Skeletal muscle satellite cell (primary cell): ENCODE measurements at regions not wholly inside any gene's neighbourhood (a gene's known extent, or its start where the extent isn't known, plus 50 kb on each side); places are given as distances from the start of the nearest gene placed in this dataset.

Experiments
- H3K27me3 ChIP-seq: 2 replicates; pipeline ENCODE4 v1.7.0; 2013; ENCODE audit warnings: low read length; ENCODE audit not compliant: control insufficient read depth, insufficient read depth
- H3K36me3 ChIP-seq: 2 replicates; pipeline ENCODE4 v1.7.0; 2013; ENCODE audit warnings: mild to moderate bottlenecking, control low read depth, low read length; ENCODE audit not compliant: insufficient read depth
- H3K4me1 ChIP-seq: 2 replicates; pipeline ENCODE4 v1.7.0; 2013; ENCODE audit warnings: low read length; ENCODE audit not compliant: control insufficient read depth, insufficient read depth
- H3K4me2 ChIP-seq: 2 replicates; pipeline ENCODE4 v1.7.0; 2013; ENCODE audit warnings: mild to moderate bottlenecking, low read length
- H3K4me3 ChIP-seq: 2 replicates; pipeline ENCODE4 v1.7.0; 2013; ENCODE audit warnings: low read length
- H3K9ac ChIP-seq: 2 replicates; pipeline ENCODE4 v1.7.0; 2013; ENCODE audit warnings: mild to moderate bottlenecking, low read depth, low read length, moderate library complexity
- H3K9me3 ChIP-seq: replicated peaks from 2 replicates; pipeline ENCODE4 v1.7.0; 2013; ENCODE audit warnings: mild to moderate bottlenecking, control low read depth, low read length

DNA sequence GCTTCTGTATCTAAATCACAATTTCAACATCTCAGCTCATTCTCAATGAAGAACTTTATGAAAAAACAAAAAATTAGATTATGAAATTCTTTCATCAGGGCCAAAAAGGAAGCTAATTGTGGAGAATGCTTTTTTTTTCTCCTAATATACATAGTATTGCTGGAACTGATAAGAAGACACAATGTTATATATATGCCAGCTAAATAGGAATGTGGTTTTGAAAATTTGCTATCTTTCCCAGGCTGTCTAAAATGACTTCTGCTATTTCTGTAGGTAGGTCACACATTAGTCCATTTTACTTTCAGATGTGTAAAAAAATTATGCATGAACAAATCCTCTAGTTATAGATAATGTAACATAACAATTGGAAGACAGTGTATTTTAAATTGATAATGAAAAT lies 732.9 kb downstream of the RWDD3 start:
- H3K4me3 ChIP-seq: no peak overlapping the region
- no peak overlapping the region for H3K9ac ChIP-seq
- no peaks in the 10 kb centered on the region for H3K27me3 ChIP-seq
- H3K4me1 ChIP-seq: no peaks in the 10 kb centered on the region
- H3K36me3 ChIP-seq: no peaks in the 10 kb centered on the region
- H3K9me3 ChIP-seq: no peaks in the 10 kb centered on the region
- H3K4me2 ChIP-seq: no peak overlapping the region

DNA sequence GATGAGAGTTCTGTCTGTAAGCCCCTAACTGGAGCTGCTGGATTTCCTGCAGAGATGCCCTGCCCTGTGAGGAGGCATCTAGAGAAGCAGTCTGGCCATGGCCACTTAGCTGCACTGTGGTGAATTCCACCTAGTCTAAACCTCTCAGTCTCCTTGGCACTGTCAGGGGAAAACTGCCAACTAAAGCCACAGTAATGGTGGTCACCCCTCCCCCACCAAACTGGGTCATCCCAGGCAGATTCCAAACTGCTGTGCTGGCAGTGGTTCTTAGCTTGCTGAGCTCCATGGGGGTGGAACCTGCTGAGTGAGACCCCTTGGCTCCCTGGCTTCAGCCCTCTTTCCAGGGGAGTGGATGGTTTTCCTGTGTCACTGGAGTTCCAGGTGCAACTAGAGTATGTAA lies 740.6 kb downstream of the RWDD3 start:
- Histone ChIP-seq H3K9ac (no peak overlapping the region), H3K27me3 (no peaks in the 10 kb centered on the region), H3K4me2 (no peak overlapping the region), H3K36me3 (no peaks in the 10 kb centered on the region), H3K4me1 (no peaks in the 10 kb centered on the region), H3K9me3 (peaks cover 3% of the 10 kb centered on the region), H3K4me3 (no peak overlapping the region)

DNA sequence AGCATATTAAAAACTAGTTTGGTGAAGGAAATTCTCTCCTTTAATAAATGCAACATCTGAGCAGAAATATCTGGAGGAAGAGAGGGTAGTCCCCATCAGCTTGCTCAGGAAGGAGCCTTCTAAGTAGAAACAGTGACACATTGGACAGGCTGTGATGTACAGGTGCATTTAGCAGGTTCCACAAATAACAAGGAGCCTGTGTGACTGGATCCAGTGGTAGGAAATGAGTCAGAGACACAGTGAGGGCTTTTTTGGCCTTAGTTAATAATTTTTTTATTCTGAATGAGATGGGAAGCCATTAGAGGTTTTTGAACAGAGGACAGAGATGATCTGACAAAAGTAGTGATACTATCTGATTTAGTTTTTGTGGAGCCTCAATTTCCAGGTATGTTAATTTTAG lies 738.9 kb upstream of the PTBP2 start:
- H3K4me2 ChIP-seq: no peak overlapping the region
- H3K4me3 ChIP-seq: no peak overlapping the region
- no peaks in the 10 kb centered on the region for H3K36me3 ChIP-seq
- H3K9me3 ChIP-seq: no peaks in the 10 kb centered on the region
- no peaks in the 10 kb centered on the region for H3K4me1 ChIP-seq
- H3K9ac ChIP-seq: no peak overlapping the region
- H3K27me3 ChIP-seq: no peaks in the 10 kb centered on the region

DNA sequence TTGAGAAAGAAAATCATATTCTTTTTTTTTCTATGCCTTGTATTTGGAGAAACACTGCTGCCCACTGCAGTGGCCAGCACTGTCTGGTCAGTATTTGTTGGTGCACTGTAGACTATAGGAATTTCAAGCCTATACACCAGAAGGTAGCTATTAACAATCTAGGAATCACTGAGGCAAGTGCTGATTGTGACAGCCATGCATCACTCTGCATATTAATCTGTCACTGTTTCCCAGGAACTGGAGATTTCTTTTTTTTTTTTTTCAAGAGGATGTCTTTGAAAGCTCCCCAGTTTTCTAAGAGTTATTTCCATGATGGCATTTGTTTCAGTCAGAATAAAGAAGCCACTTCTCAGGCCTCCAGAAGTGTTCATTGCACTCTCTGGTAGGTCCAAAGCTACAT lies 737.8 kb upstream of the PTBP2 start:
- H3K9ac ChIP-seq: no peak overlapping the region
- H3K9me3 ChIP-seq: no peaks in the 10 kb centered on the region
- H3K4me3 ChIP-seq: no peak overlapping the region
- H3K4me2 ChIP-seq: no peak overlapping the region
- no peaks in the 10 kb centered on the region for H3K36me3 ChIP-seq
- no peaks in the 10 kb centered on the region for H3K27me3 ChIP-seq
- no peaks in the 10 kb centered on the region for H3K4me1 ChIP-seq

DNA sequence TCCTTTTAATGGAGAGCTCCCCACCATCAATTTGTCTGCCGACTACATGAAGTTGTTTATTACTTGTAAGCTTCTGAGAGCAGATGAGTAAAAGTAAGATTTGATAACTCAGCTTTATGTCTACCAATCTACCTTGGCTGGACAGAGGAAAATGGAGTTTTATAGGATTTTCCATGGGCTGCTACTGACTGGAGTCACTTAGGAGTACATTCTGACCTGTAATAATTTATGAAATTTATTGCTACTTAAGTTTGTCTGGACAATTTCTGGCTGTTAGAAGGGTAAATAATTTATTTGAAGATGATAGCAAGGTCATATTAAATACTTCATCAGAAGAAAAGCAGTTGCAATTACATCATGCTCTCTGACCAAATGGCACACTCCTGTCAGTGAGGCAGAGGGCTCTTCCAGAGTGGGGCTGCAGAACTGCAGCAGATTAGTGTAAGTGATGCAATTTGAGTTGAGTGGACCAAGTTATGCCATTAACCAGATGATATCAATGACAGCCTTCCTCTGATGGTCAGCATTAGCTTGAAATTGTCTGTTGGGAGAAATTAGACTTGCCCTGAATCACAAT lies 736.7 kb upstream of the PTBP2 start:
- no peaks in the 10 kb centered on the region for H3K27me3 ChIP-seq
- no peak overlapping the region for H3K4me3 ChIP-seq
- no peak overlapping the region for H3K9ac ChIP-seq
- no peaks in the 10 kb centered on the region for H3K36me3 ChIP-seq
- no peaks in the 10 kb centered on the region for H3K4me1 ChIP-seq
- H3K9me3 ChIP-seq: no peaks in the 10 kb centered on the region
- no peak overlapping the region for H3K4me2 ChIP-seq

DNA sequence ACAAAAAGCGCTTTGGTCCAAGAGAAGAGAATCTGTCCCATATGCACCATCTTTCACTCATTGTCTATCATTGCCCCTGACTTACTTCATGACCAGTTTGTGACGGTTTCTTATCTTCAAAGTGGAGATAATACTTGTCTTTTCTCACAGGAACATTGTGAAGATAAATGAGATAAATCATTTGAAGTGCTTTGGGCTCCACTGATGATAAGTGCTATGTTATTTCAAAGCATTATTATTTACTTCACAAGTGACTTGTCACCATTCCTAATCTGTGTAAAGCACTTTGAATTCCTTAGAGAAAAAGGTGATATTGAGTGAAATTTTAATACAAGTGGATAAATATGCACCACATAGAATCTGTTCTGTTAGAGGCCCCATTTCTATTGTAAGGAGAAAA lies 731.6 kb upstream of the PTBP2 start:
- Histone ChIP-seq H3K9me3 (no peaks in the 10 kb centered on the region), H3K36me3 (no peaks in the 10 kb centered on the region), H3K9ac (no peak overlapping the region)

DNA sequence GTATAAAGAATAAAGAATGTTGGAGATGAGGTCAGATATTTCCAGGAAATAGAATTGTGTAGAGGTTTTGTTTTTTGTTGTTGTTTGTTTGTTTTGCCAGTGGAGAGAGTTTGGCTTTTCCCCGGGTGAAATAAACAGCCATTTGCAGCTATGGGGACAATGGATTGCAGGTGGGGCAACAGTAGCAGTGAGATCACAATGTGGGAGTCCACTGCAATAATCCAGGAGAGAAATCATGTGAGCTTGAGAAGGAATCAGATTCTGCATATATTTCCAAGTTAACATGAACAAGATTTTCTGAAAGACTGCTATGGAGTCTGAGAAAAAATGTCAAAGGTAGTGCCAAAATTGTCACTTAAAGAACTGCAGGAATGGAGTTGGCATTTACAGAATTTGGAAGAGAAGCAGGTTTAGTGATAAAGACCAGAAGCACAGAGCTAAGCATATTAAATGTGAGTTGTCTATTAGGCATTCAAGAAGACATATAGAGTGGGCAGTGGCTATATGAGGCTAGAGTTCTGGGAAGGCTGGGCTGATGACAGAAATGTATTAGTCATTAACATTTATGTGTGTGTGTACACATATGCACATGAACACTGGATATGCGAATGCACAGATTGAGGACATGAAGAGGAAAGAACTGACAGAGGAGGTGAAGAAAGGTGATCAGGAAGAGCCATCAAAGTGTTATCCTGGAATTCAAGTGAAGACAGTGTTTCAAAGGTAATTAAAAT lies 729.6 kb upstream of the PTBP2 start:
- Histone ChIP-seq H3K9me3 (no peaks in the 10 kb centered on the region), H3K9ac (no peak overlapping the region), H3K27me3 (no peaks in the 10 kb centered on the region), H3K4me2 (no peak overlapping the region), H3K36me3 (no peaks in the 10 kb centered on the region), H3K4me1 (no peaks in the 10 kb centered on the region), H3K4me3 (no peak overlapping the region)

More for the DNA sequence above, 731.6 kb upstream of the PTBP2 start:
- H3K4me2 ChIP-seq: no peak overlapping the region
- no peaks in the 10 kb centered on the region for H3K27me3 ChIP-seq
- H3K4me3 ChIP-seq: no peak overlapping the region
- H3K4me1 ChIP-seq: no peaks in the 10 kb centered on the region

DNA sequence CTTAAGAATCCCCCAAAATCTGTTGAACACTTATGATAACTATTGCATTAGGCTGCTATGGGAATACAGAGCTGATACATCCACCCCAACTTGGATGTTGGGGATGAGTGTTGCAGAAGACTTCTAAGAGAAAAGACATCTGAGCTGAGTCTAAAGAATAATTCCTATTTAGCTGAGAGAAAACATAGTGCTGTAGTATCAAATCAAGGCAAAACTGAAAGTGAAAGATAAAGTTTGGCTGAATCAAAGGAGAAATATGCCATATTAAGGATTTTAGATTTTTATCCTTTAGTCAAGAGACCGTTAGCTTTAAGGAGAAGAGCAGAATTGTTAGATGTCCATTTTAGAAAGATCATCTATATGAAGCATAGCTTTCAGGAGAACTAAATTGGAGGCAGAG lies 726.9 kb upstream of the PTBP2 start:
- Histone ChIP-seq H3K9ac (no peak overlapping the region), H3K27me3 (no peaks in the 10 kb centered on the region), H3K4me3 (no peak overlapping the region), H3K4me1 (no peaks in the 10 kb centered on the region), H3K9me3 (no peaks in the 10 kb centered on the region), H3K4me2 (no peak overlapping the region), H3K36me3 (no peaks in the 10 kb centered on the region)

DNA sequence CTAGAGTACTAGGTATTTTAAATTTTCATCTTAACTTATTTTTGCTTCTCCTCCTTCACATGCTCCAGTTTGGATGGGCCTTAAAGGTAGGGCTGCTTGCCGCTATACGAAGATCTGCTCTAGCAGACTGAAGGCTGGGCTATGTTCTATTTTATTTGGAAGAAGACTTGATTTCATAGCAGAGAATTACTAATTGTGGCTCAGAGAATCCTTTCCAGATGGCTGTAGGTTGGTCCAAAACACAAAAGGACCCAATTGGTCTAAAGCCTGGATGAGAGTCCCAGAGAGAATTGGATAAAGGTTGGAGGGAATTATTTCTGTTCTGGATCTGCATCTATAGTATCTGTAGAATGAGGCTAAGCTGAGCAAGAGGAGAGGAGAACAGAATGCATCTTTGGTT lies 719.4 kb upstream of the PTBP2 start:
- no peaks in the 10 kb centered on the region for H3K27me3 ChIP-seq
- H3K9ac ChIP-seq: no peak overlapping the region
- no peak overlapping the region for H3K4me2 ChIP-seq
- no peaks in the 10 kb centered on the region for H3K36me3 ChIP-seq
- H3K4me1 ChIP-seq: no peaks in the 10 kb centered on the region
- H3K9me3 ChIP-seq: no peaks in the 10 kb centered on the region
- H3K4me3 ChIP-seq: no peak overlapping the region

DNA sequence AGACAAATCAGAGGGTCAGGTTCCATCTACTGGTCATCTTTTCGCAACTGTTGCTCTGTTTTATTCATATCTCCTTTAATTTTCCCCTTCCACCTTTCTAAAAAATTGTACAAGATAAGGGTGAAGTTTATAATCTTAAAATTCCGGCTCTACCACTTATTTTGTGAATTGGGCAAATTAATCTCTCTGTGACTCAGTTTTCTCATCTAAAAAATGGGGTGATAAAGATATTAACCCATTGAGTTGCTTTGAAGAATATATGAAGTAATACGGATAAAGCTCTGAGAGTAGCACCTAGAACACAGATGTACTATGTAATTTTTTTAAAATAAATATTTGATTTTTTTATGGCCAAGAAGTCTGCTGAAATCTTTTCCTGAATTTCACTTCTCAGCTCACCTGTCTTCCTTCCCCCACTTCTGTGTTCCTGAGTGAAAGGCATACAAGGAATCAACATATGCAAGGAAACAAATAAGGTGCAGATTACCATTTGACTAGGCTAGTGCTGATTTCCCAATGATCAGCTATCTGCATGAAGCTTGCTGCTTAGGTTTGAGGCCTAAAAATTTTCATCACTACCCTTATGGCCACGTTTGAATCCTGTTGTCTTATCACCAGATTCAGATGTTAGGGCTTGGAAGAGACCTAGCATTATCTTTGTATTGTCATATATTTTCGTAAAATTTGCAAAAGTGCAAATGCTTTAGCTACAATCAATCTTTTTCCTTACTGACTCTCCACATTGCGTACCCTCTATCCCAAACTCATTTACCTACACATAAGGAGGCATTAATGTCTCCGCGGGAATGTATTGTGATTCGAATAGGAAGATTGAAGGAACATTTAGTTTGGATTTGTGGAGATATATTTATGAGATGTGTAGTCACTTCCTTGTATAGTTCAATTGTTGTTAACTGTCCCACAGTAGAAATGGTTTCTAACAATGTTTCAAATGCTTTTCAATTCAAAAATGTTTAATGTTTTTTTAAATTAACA lies 718.3 kb upstream of the PTBP2 start:
- Histone ChIP-seq H3K9me3 (no peaks in the 10 kb centered on the region), H3K4me2 (no peak overlapping the region), H3K4me1 (no peaks in the 10 kb centered on the region), H3K4me3 (no peak overlapping the region), H3K27me3 (no peaks in the 10 kb centered on the region), H3K9ac (no peak overlapping the region), H3K36me3 (no peaks in the 10 kb centered on the region)

DNA sequence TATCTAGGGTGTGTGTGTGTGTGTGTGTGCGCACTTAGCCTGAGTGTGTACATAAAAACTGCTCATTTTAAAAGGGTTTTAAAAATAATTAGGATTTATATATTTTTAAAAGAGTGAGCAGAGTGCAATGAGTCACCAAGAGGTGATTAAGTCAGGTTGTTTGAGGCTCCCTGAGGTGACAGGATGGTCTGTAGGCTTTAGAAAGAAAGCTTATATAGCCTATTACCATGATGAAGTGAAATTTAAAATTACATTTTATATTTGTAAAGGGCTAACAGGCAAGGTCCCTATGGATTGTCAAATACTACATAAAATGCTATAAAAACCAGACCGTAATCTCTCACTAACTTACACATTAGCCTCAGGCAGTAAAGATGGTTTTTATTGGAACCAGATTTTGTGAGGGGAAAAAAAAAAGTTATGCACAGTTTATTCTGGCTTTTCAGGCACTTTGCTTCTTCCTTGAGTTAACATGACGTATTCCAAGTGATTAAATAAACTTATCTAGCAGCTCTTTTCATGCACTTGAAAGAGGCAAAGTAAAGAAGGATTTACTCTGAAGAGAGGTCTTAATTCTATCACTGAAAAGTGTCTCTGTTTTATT lies 711.7 kb upstream of the PTBP2 start:
- no peak overlapping the region for H3K9ac ChIP-seq
- no peaks in the 10 kb centered on the region for H3K9me3 ChIP-seq
- H3K4me2 ChIP-seq: no peak overlapping the region
- no peaks in the 10 kb centered on the region for H3K4me1 ChIP-seq
- H3K36me3 ChIP-seq: no peaks in the 10 kb centered on the region
- no peaks in the 10 kb centered on the region for H3K27me3 ChIP-seq
- no peak overlapping the region for H3K4me3 ChIP-seq
